Neuronal stem cell (in vitro differentiated cells): ENCODE measurements at regions not wholly inside any gene's neighbourhood (a gene's known extent, or its start where the extent isn't known, plus 50 kb on each side); places are given as distances from the start of the nearest gene placed in this dataset.

Experiments
- DNase-seq: peaks from one replicate; pipeline ENCODE4 v3.0.0-alpha.2; 2013; ENCODE audit warnings: low spot score
- H2AFZ ChIP-seq: one replicate; pipeline ENCODE4 v1.6.1; 2013; ENCODE audit warnings: mild to moderate bottlenecking, low read length, inconsistent platforms
- H2AK5ac ChIP-seq: 2 replicates; pipeline ENCODE4 v1.6.1; 2013; ENCODE audit warnings: low read depth, mild to moderate bottlenecking, inconsistent platforms, low read length, moderate library complexity, mixed read lengths
- H2BK120ac ChIP-seq: 2 replicates; pipeline ENCODE4 v1.6.1; 2013; ENCODE audit warnings: low read depth, mild to moderate bottlenecking, inconsistent platforms, low read length, moderate library complexity, mixed read lengths
- H2BK12ac ChIP-seq: one replicate; pipeline ENCODE4 v1.6.1; 2013; ENCODE audit warnings: low read length, inconsistent platforms
- H2BK15ac ChIP-seq: 2 replicates; pipeline ENCODE4 v1.6.1; 2013; ENCODE audit warnings: mild to moderate bottlenecking, low read length, inconsistent platforms, mixed read lengths
- H2BK5ac ChIP-seq: one replicate; pipeline ENCODE4 v1.6.1; 2013; ENCODE audit warnings: inconsistent platforms, mild to moderate bottlenecking, low read length, moderate library complexity
- H3K14ac ChIP-seq: one replicate; pipeline ENCODE4 v1.6.1; 2013; ENCODE audit warnings: low read length, inconsistent platforms
- H3K18ac ChIP-seq: 2 replicates; pipeline ENCODE4 v1.6.1; 2013; ENCODE audit warnings: low read length, inconsistent platforms
- H3K23ac ChIP-seq: 2 replicates; pipeline ENCODE4 v1.6.1; 2013; ENCODE audit warnings: low read depth, mild to moderate bottlenecking, mixed read lengths, low read length, inconsistent platforms; ENCODE audit not compliant: poor library complexity
- H3K27ac ChIP-seq: replicated peaks from 3 replicates; pipeline ENCODE4 v1.5.1; 2013; ENCODE audit warnings: low read length, inconsistent platforms
- H3K27me3 ChIP-seq, 3 experiments: 2 replicates each; pipeline ENCODE4 v1.6.1; 2013; ENCODE audit warnings: low read length in 3 of 3, mild to moderate bottlenecking in 2 of 3, inconsistent platforms in 1 of 3, low read depth in 1 of 3, mixed read lengths in 1 of 3, moderate library complexity in 1 of 3; ENCODE audit not compliant: control insufficient read depth in 3 of 3, insufficient read depth in 3 of 3
- H3K36me3 ChIP-seq, 2 donors: replicated peaks in 1 of 2; 2 replicates each; pipeline ENCODE4 v1.6.1; 2013; ENCODE audit warnings: low read length in 2 of 2; ENCODE audit not compliant: control insufficient read depth in 2 of 2, insufficient read depth in 2 of 2
- H3K4ac ChIP-seq: 2 replicates; pipeline ENCODE4 v1.6.1; 2013; ENCODE audit warnings: inconsistent platforms, mild to moderate bottlenecking, low read length, moderate library complexity
- H3K4me1 ChIP-seq, 2 donors: 1 replicate in 1 of 2; 2 replicates in 1 of 2; pipeline ENCODE4 v1.6.1; 2013; ENCODE audit warnings: low read length in 2 of 2, low read depth in 1 of 2; ENCODE audit not compliant: control insufficient read depth in 2 of 2, insufficient read depth in 1 of 2
- H3K4me2 ChIP-seq: one replicate; pipeline ENCODE4 v1.6.1; 2013; ENCODE audit warnings: mild to moderate bottlenecking, low read length, inconsistent platforms; ENCODE audit not compliant: insufficient read depth, poor library complexity, severe bottlenecking
- H3K4me3 ChIP-seq, 2 donors: 2 replicates each; pipeline ENCODE4 v1.5.1; 2013; ENCODE audit warnings: low read length in 2 of 2, mild to moderate bottlenecking in 2 of 2, inconsistent platforms in 1 of 2, moderate library complexity in 1 of 2
- H3K79me1 ChIP-seq: one replicate; pipeline ENCODE4 v1.6.1; 2013; ENCODE audit warnings: low read depth, mild to moderate bottlenecking, inconsistent platforms, low read length, moderate library complexity
- H3K9ac ChIP-seq: one replicate; pipeline ENCODE4 v1.6.1; 2013; ENCODE audit warnings: mild to moderate bottlenecking, low read depth, low read length, inconsistent platforms; ENCODE audit not compliant: poor library complexity
- H3K9me3 ChIP-seq, 2 donors: replicated peaks in 1 of 2; 2 replicates each; pipeline versions ENCODE3 to v1.6.1; 2013; ENCODE audit warnings: low read length in 2 of 2, mild to moderate bottlenecking in 2 of 2, inconsistent platforms in 1 of 2, low read depth in 1 of 2, mixed read lengths in 1 of 2, moderate library complexity in 1 of 2; ENCODE audit not compliant: control insufficient read depth in 2 of 2, insufficient read depth in 1 of 2
- H4K8ac ChIP-seq: one replicate; pipeline ENCODE4 v1.6.1; 2013; ENCODE audit warnings: low read depth, mild to moderate bottlenecking, inconsistent platforms, low read length, moderate library complexity
- H4K91ac ChIP-seq: one replicate; pipeline ENCODE4 v1.6.1; 2013; ENCODE audit warnings: low read length, low read depth, mild to moderate bottlenecking, inconsistent platforms; ENCODE audit not compliant: poor library complexity
- WGBS, 2 donors: extraction: QIAGEN DNeasy Blood & Tissue Kit; methylation state at CpG; one replicate each; pipeline ENCODE4 v1.1.7; 2013; ENCODE audit warnings: missing lambda C conversion rate in 2 of 2, mixed read lengths in 1 of 2; ENCODE audit not compliant: insufficient read length in 2 of 2, insufficient replicate concordance in 1 of 2; ENCODE audit errors: extremely low coverage in 2 of 2; 5-methylcytosine and 5-hydroxymethylcytosine counted together

DNA sequence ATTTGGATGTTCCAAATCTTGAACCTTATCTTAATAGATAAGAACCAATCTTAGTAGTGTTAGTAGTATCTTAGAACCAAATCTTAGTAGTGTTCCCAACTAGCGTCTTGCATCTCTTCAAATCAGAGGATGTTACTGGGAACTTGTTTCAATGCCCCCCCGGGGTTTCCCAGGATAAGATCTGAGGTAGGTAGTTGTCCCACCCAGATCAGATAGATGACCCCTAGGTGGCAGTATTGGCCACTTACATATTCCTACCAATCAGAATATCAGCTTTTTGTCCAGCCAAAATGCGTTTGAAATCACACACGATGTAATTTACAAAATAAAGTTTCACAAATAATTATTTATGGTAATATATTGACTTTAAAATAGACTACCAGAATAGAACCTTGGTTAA, 314.8 kb downstream of the MBD2 start:
- H2BK15ac ChIP-seq = no peak overlapping the region
- no CpG with 5 or more reads among the region's 4 CpGs for WGBS, 2 donors
- H3K23ac ChIP-seq = no peak overlapping the region
- peaks cover 0 to 2% of the 10 kb centered on the region in 2 donors for H3K9me3 ChIP-seq
- no peak overlapping the region for H2BK5ac ChIP-seq
- peaks cover 3 to 6% of the 10 kb centered on the region in 2 donors for H3K4me1 ChIP-seq
- no peak overlapping the region for H2BK12ac ChIP-seq
- no peak overlapping the region for H2BK120ac ChIP-seq
- no peak overlapping the region for H2AFZ ChIP-seq
- no peak overlapping the region for H3K4ac ChIP-seq
- H4K8ac ChIP-seq = no peak overlapping the region
- no peak overlapping the region for H2AK5ac ChIP-seq
- no peaks in the 10 kb centered on the region for H3K27me3 ChIP-seq
- no peak overlapping the region for H3K27ac ChIP-seq
- H3K79me1 ChIP-seq = no peaks in the 10 kb centered on the region
- DNase-seq = no peak
- H3K9ac ChIP-seq = no peak overlapping the region
- H3K18ac ChIP-seq = no peak overlapping the region
- H3K14ac ChIP-seq = no peak overlapping the region
- no peaks in the 10 kb centered on the region for H3K36me3 ChIP-seq
- H4K91ac ChIP-seq = no peak overlapping the region
- H3K4me2 ChIP-seq = no peak overlapping the region
- H3K4me3 ChIP-seq = no peak overlapping the region

GRCh38 chr18:53907921-53908320, 316.5 kb downstream of the MBD2 start:
- no peak overlapping the region for H4K8ac ChIP-seq
- H3K9me3 ChIP-seq = peaks cover 0 to 2% of the 10 kb centered on the region in 2 donors
- H3K4ac ChIP-seq = no peak overlapping the region
- H3K18ac ChIP-seq = no peak overlapping the region
- no peak overlapping the region for H3K27ac ChIP-seq
- H3K14ac ChIP-seq = no peak overlapping the region
- no peak overlapping the region for H2BK5ac ChIP-seq
- no peak overlapping the region for H3K4me3 ChIP-seq
- H2BK12ac ChIP-seq = no peak overlapping the region
- no peak overlapping the region for H3K4me2 ChIP-seq
- no peaks in the 10 kb centered on the region for H3K36me3 ChIP-seq
- no peak overlapping the region for H3K23ac ChIP-seq
- H2BK120ac ChIP-seq = no peak overlapping the region
- H2AK5ac ChIP-seq = no peak overlapping the region
- H4K91ac ChIP-seq = no peak overlapping the region
- no peak for DNase-seq
- H3K4me1 ChIP-seq = peaks cover 3 to 6% of the 10 kb centered on the region in 2 donors
- H2AFZ ChIP-seq = no peak overlapping the region
- no peaks in the 10 kb centered on the region for H3K27me3 ChIP-seq
- no peaks in the 10 kb centered on the region for H3K79me1 ChIP-seq
- H3K9ac ChIP-seq = no peak overlapping the region
- H2BK15ac ChIP-seq = no peak overlapping the region

DNA sequence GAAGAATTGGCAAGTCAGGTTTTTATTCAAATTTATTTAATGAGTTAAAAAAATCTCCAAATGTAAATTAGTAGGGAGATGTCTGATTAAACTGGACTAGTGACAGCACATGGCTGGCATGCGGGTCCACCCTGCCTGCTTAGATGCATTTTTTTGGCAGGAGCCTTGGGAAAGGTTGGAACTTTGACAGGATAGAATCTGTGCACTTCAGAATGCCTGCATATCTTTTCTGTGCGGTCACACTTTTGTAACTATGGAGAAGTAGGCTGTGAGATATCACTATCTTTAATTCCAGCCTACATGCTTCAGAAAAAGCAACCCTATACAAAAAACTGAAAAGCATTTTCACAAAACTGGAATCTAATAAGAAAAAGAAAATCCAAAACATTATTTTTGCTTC, 317.8 kb downstream of the MBD2 start:
- Histone ChIP-seq H4K8ac (no peak overlapping the region), H2BK12ac (no peak overlapping the region), H2BK15ac (no peak overlapping the region), H3K36me3 (no peaks in the 10 kb centered on the region), H3K27me3 (no peaks in the 10 kb centered on the region), H3K4ac (no peak overlapping the region), H2BK120ac (no peak overlapping the region), H2BK5ac (no peak overlapping the region), H3K27ac (no peak overlapping the region), H2AFZ (no peak overlapping the region), H3K9me3 (peaks cover 0 to 2% of the 10 kb centered on the region in 2 donors), H3K4me2 (no peak overlapping the region), H3K9ac (no peak overlapping the region), H3K4me3 (no peak overlapping the region), H4K91ac (no peak overlapping the region), H3K18ac (no peak overlapping the region), H3K79me1 (no peaks in the 10 kb centered on the region), H2AK5ac (no peak overlapping the region), H3K4me1 (peaks cover 3 to 6% of the 10 kb centered on the region in 2 donors), H3K23ac (no peak overlapping the region), H3K14ac (no peak overlapping the region)
- WGBS, 2 donors = no CpG with 5 or more reads among the region's 2 CpGs
- no peak for DNase-seq

DNA sequence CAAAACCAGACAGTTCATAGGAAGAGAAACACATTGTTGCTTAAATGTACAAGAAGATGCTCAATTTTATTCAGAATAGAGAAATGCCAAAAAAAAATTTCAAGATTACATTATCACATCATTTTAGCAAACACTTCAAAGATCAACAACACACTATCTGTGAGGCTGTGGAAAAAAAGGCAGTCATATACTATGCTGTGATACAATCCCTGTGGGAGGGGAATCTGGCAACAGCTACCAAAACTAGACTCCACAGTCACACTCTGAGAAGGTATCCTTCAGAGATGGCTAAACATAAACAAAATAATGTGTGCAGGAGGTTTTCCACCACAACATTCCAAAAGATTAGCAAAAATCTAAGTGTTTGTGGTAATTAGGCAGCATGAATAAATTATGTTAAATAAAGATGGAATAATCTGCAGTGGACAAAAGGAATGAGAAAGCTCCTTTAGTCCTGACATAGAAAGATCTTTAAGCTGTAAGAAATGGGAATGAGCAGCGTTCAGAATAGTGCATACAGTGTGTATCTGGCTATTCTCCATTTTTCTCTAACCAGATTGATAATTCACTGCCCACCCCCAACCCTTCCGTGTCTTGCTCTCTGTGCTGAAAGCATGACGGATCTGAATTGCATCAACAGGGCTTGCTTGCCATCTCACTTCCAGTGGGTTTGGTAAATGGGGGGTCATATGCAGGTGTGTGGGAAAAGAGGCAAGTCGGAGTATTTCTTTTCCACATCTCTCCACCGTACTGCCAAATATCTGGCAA, 329.6 kb downstream of the MBD2 start:
- Histone ChIP-seq H2BK5ac (no peak overlapping the region), H3K4ac (no peak overlapping the region), H3K36me3 (no peaks in the 10 kb centered on the region), H2AK5ac (no peak overlapping the region), H3K4me3 (no peak overlapping the region), H3K14ac (peak overlapping the region; percentile 1), H4K91ac (no peak overlapping the region), H2BK12ac (no peak overlapping the region), H3K18ac (no peak overlapping the region), H3K27ac (no peak overlapping the region), H2BK15ac (no peak overlapping the region), H3K9me3 (no peaks in the 10 kb centered on the region), H2BK120ac (no peak overlapping the region), H2AFZ (peak overlapping the region; percentile 18), H3K4me2 (no peak overlapping the region), H4K8ac (no peak overlapping the region), H3K9ac (no peak overlapping the region), H3K79me1 (no peaks in the 10 kb centered on the region), H3K4me1 (no peaks in the 10 kb centered on the region), H3K27me3 (no peaks in the 10 kb centered on the region), H3K23ac (no peak overlapping the region)
- no CpG with 5 or more reads among the region's 5 CpGs for WGBS, 2 donors
- no peak for DNase-seq
